ENCODE measurements at regions not wholly inside any gene's neighbourhood (a gene's known extent, or its start where the extent isn't known, plus 50 kb on each side); places are given as distances from the start of the nearest gene placed in this dataset.
"Not testable (repeated sequence)": the region's sequence is repeated elsewhere in the genome, so short reads cannot be mapped to it uniquely, and the experiment has no call there.

DNA sequence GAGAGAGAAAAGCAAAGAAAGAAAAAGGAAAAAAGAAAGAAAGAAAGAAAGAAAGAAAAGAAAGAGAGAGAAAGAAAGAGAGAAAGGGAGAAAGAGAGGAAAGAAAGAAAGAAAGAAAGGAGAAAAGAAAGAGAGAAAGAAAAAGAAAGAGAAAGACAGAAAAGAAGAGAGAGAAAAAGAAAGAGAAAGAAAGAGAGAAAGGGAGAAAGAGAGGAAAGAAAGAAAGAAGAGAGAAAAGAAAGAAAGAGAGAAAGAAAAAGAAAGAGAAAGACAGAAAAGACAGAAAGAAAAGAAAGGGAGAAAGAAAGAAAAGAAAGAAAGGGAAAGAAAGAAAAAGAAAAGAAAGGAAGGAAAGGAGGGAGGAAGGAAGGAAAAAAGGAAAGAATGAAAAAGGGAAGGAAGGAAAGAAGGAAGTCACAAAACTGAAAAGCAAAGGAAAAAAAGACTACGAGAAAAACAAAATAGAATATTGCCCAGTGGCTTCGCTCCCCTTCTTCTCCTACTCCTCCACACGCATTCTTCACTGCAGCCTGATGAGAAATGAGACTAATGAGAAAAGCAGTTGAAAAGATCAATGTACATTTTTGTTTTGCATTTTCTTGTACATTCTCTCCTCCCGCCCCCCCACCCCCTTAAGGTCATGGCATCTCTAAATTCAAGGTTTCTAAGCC, 170.0 kb downstream of the SOD2 start:
- DNase-seq (ENCODE audit: low read depth in 2 of 2), result no peak

- no peak for DNase-seq (ENCODE audit: low read depth in 2 of 2)
These were observed 171.1 kb downstream of the SOD2 start for GRCh38 chr6:159521962-159522361.

- DNase-seq (ENCODE audit: low read depth in 2 of 2), result no peak
These were observed 173.0 kb downstream of the SOD2 start for GRCh38 chr6:159520002-159520401.

GRCh38 chr6:159515811-159516210, 177.2 kb downstream of the SOD2 start:
- DNase-seq (ENCODE audit: low read depth in 2 of 2), result not testable (repeated sequence)

GRCh38 chr6:159513914-159514313, 179.1 kb downstream of the SOD2 start:
- DNase-seq (ENCODE audit: low read depth in 2 of 2), result no peak

GRCh38 chr6:159513074-159513720, 179.8 kb downstream of the SOD2 start:
- no peak for DNase-seq (ENCODE audit: low read depth in 2 of 2)

DNA sequence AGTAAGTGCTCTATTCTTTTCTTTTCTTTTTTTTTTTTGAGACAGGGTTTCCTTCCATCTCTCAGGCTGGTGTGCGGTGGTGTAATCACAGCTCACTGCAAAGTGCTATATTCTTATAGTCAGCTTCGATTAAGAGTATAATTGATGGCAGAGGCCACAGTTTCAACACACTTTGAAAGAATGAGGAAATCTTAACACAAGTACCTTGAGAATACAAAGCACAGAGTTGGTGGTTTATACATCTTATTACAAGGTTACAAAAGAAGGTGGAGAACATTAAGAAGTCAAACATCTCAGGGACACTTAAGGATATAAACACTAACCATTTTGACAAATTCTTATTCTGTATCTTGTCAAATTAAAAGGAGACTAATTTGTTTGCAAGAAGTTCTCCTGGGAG, 180.5 kb downstream of the SOD2 start:
- no peak for DNase-seq (ENCODE audit: low read depth in 2 of 2)

DNA sequence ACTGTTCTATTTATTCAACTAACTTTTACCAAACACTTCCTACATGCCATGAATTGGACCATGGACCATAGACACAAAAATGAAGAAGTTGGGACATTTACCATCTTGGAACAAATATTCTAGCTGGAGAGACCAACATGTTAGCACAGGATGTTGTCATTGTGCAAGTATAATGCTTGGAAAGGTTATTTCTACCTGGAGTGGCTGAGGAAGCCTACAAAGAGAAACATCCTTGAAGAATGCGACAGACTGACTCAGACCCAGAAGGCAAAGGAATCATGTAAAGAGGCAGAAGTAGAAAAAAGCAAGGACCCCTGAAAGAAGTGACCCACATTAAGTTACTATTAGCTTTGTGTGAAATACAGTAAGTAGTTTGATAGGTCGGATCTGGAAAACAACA, 180.9 kb downstream of the SOD2 start:
- DNase-seq (ENCODE audit: low read depth in 2 of 2), result no peak

DNA sequence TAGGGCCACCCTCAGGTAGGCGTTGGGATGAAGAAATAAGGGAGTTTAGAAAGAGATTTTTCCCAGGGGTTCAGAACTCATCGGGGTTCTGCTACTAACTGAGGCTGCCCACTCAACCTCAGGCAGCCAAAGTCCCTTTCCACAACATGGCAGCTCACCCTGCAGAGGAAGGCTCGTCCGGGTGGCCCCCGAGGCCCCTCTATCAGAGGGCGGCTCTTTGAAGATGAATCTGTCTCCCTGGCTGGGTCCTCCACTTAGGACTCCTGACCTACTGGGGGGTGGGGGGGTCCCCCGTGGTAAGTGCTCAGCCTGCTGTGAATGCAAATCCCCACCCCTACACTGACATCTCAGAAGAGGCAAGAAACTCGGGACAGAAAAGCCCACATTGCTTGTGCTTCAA, 182.9 kb downstream of the SOD2 start:
- no peak for DNase-seq (ENCODE audit: low read depth in 2 of 2)

GRCh38 chr6:159508931-159509330, 184.1 kb downstream of the SOD2 start:
- no peak for DNase-seq (ENCODE audit: low read depth in 2 of 2)

GRCh38 chr6:159506048-159506447, 187.0 kb downstream of the SOD2 start:
- DNase-seq (ENCODE audit: low read depth in 2 of 2), result no peak

- DNase-seq (ENCODE audit: low read depth in 2 of 2), result no peak
These were observed 187.7 kb downstream of the SOD2 start for GRCh38 chr6:159505140-159505922.

DNA sequence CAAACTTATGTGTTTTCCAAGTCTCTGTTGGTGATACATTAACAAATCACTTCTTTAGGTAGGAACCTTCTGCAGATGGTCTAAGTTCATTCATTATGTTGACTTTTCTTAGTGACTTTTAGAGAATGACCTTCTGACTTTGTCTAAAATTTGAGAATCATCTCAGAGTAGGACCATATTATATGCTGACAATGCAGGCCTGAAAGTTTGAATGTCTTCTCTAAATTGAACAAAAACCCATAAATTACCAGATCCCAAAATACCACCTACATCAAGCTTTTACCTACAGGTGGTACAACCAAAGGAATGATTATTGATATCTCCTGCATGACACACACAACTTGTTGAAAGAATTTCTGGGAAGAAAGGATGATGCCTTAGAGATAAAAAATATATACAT, 191.5 kb downstream of the SOD2 start:
- DNase-seq (ENCODE audit: low read depth in 2 of 2), result no peak

DNA sequence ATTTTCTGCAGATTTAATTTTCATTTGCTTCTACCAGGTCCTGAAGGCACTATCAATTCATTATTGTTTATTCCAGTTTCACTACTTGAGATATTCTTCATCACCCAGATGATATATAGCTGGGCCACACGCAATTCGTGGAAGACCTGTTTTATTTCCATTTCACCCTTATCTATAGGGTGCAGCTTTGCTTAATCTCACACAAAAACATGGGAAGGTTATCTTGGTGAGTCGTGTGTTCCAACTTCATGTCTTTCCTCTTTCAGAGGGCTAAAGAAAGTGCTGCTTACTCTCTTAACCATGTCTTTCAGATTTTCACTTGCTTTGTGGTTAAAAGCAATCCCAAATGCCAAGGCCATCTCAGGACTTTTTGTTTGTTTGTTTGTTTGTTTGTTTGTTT, 194.0 kb downstream of the SOD2 start:
- DNase-seq (ENCODE audit: low read depth in 2 of 2), result no peak

GRCh38 chr6:159494586-159494972, 198.5 kb downstream of the SOD2 start:
- DNase-seq (ENCODE audit: low read depth in 2 of 2), result no peak

DNA sequence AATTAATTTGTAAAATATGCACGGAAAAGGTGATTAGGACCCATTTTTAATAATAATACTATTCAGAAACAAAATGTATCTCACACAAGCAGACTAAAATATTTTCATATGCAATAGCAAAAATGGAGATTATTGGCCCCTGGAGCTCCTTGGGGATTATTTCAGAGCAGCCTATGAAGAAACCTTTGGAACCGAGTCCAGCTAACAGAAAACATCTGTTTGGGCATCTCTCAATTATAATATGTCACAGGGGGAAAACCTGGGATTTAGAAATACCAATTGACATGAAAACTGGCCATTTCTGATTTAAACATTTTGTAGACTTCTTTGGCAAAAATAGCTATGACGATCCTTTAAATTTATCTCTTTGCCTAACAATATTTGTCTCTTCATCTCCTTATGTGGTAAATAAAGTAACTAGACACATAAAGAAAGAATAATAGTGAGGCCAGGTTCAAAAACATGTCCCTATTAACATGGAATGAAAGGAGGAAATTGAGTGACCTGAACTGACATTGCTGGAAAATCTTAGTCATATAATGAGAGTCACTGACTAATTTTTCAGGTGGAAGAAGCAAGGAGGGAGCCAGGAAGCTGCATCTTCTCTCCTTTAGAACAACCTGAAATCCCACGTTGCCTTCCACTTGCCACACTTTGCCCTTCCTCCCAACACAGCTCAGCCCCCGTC, 199.0 kb downstream of the SOD2 start:
- peak in 1 of 2 experiments; percentile 5 for DNase-seq (ENCODE audit: low read depth in 2 of 2)

GRCh38 chr6:159493231-159493897, 199.7 kb downstream of the SOD2 start:
- no peak for DNase-seq (ENCODE audit: low read depth in 2 of 2)

DNA sequence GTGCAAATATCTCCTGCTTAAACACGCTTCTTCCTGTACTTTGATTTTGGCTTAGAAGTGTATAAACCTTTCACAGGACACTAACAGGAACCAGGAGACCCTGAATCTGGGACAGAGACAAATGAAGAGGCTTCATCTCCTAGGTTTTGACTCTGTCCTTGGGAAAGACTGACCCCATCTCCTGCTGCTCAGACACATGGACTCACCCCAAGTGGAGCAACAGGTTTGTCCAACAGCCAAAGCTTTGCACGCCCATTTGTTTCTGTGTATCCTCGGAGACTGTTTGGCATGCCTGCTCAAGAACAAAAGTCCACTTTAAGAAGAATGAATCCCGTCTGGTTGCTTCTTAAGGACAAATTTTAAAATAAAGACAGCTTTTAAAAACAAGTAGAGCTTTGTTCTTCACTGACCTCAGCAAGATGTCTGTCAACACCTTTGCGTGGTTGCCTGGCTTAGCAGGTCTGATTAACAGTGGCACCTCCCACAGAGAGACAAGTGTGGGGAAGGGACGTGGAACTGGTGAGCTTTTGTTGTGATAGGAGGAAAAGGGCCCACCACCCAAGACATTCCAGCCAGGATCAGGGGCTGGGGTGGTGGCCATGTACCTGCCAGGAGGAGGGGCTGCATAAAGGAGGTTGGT, 202.6 kb downstream of the SOD2 start:
- no peak for DNase-seq (ENCODE audit: low read depth in 2 of 2)

- no peak for DNase-seq (ENCODE audit: low read depth in 2 of 2)
These were observed 205.4 kb downstream of the SOD2 start for GRCh38 chr6:159487636-159488035.

GRCh38 chr6:159483259-159483658, 209.8 kb downstream of the SOD2 start:
- DNase-seq (ENCODE audit: low read depth in 2 of 2), result no peak

DNA sequence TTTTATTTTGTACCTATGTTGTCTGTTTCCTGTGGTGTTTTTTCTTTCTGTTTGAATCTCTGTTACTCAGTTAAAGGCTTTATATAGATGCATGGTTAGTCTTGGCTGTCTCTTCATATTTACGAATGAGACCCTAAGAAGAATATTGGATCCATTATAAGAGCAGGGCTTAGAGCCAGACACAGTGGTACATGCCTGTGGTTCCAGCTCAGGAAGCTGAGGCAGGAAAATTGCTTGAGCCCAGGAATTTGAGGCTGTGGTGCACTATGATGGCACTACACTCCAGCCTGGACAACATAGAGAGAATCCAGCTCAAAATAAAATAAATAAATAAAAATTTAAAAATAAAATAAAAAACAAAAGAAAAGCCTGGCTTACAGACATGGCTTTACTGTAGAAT, 211.1 kb downstream of the SOD2 start:
- no peak for DNase-seq (ENCODE audit: low read depth in 2 of 2)
